Body of pancreas (tissue), 4 donors: ENCODE measurements at regions not wholly inside any gene's neighbourhood (a gene's known extent, or its start where the extent isn't known, plus 50 kb on each side); places are given as distances from the start of the nearest gene placed in this dataset.

Experiments
- ATAC-seq: fragments of 150-250 bp; one replicate; pipeline ENCODE4 v1.9.1; 2016
- DNase-seq, 4 donors: peaks; one replicate each; pipeline ENCODE4 v3.0.0-alpha.2; 2019
- H3K27ac ChIP-seq, 4 donors: fragments of 200-600 bp; sonication (generic); 1 replicate in 3 of 4; 2 replicates in 1 of 4; pipeline versions ENCODE4 v1.5.1 to v1.6.1; 2016 to 2019; ENCODE audit warnings: mild to moderate bottlenecking in 1 of 4, mixed read lengths in 1 of 4, moderate library complexity in 1 of 4
- H3K27me3 ChIP-seq, 2 donors: fragments of 200-600 bp; sonication (generic); one replicate each; pipeline ENCODE4 v1.6.0; 2016; ENCODE audit warnings: mild to moderate bottlenecking in 1 of 2
- H3K36me3 ChIP-seq, 2 donors: fragments of 200-600 bp; sonication (generic); replicated peaks in 1 of 2; 2 replicates each; pipeline ENCODE4 v1.5.1; 2016; ENCODE audit warnings: low read depth in 2 of 2; ENCODE audit not compliant: insufficient read depth in 1 of 2
- H3K4me1 ChIP-seq: fragments of 200-600 bp; sonication (generic); one replicate; pipeline ENCODE4 v1.6.0; 2016
- H3K4me3 ChIP-seq, 2 donors: fragments of 200-600 bp; sonication (generic); 1 replicate in 1 of 2; 2 replicates in 1 of 2; pipeline ENCODE4 v1.5.1; 2016 to 2019
- H3K9me3 ChIP-seq, 3 donors: fragments of 200-600 bp; sonication (generic); 1 replicate in 2 of 3; 2 replicates in 1 of 3; pipeline ENCODE4 v1.5.1; 2016
- CTCF ChIP-seq, 7 experiments: fragments of 450-650 bp in 4 of 7; fragments of 200-600 bp in 3 of 7; sonication (generic) in 3 of 7; IDR thresholded peaks; one replicate each; pipeline ENCODE4 v1.5.1; 2016 to 2019; ENCODE audit warnings: antibody characterized with exemption in 7 of 7
- POLR2A ChIP-seq, 3 donors: fragments of 450-650 bp; IDR thresholded peaks; one replicate each; pipeline ENCODE4 v1.6.1; 2016; ENCODE audit warnings: antibody characterized with exemption in 3 of 3, mild to moderate bottlenecking in 2 of 3
- WGBS, 2 donors: methylation state at CpG; one replicate each; pipeline ENCODE4 v1.1.5; 2017; 5-methylcytosine and 5-hydroxymethylcytosine counted together
- intact Hi-C: fragments of 100-400 bp; cut with DNase I; formaldehyde crosslinking; loops from one replicate; pipeline ENCODE4 v1.15.1; 2023

GRCh38 chr22:48340727-48341709 lies 1486.7 kb downstream of the BRD1 start:
- no peak for TF ChIP-seq POLR2A (IDR thresholded peaks at IDR 0.05)
- TF ChIP-seq CTCF (IDR thresholded peaks at IDR 0.05) = no peak
- Histone ChIP-seq H3K4me1 (no peaks in the 10 kb centered on the region), H3K27me3 (no peaks in the 10 kb centered on the region), H3K9me3 (no peaks in the 10 kb centered on the region), H3K27ac (no peak overlapping the region), H3K4me3 (no peak overlapping the region), H3K36me3 (no peaks in the 10 kb centered on the region)
- intact Hi-C loops = no loop called here
- no peak for ATAC-seq
- peak in 1 of 4 donors; percentile 1 for DNase-seq
- WGBS, 2 donors = 23 to 24% methylated on average over 29 of the region's 29 CpGs

GRCh38 chr22:48340191-48340590 lies 1487.5 kb downstream of the BRD1 start:
- H3K27ac ChIP-seq = no peak overlapping the region
- WGBS, 2 donors = 53 to 60% methylated on average over 5 to 10 of the region's 10 CpGs
- H3K36me3 ChIP-seq = no peaks in the 10 kb centered on the region
- DNase-seq = peak in 1 of 4 donors; percentile 1
- TF ChIP-seq POLR2A (IDR thresholded peaks at IDR 0.05) (no peak), CTCF (IDR thresholded peaks at IDR 0.05) (no peak)
- intact Hi-C loops = no loop called here
- no peak overlapping the region for H3K4me3 ChIP-seq
- H3K27me3 ChIP-seq = no peaks in the 10 kb centered on the region
- ATAC-seq = no peak
- H3K9me3 ChIP-seq = no peaks in the 10 kb centered on the region
- no peaks in the 10 kb centered on the region for H3K4me1 ChIP-seq

- TF ChIP-seq POLR2A (IDR thresholded peaks at IDR 0.05) = no peak
- TF ChIP-seq CTCF (IDR thresholded peaks at IDR 0.05) = no peak
- intact Hi-C loops = no loop called here
- 35 to 42% methylated on average over 14 to 19 of the region's 20 CpGs for WGBS, 2 donors
- Histone ChIP-seq H3K4me1 (no peaks in the 10 kb centered on the region), H3K9me3 (no peaks in the 10 kb centered on the region), H3K27ac (no peak overlapping the region), H3K27me3 (no peaks in the 10 kb centered on the region), H3K36me3 (no peaks in the 10 kb centered on the region), H3K4me3 (no peak overlapping the region)
- DNase-seq = peak in 1 of 4 donors; percentile 1
- ATAC-seq = no peak
Observed at GRCh38 chr22:48338793-48339705, 1488.6 kb downstream of the BRD1 start.

GRCh38 chr22:48337957-48338792 lies 1489.5 kb downstream of the BRD1 start:
- Histone ChIP-seq H3K4me3 (no peak overlapping the region), H3K9me3 (no peaks in the 10 kb centered on the region), H3K4me1 (no peaks in the 10 kb centered on the region), H3K27me3 (no peaks in the 10 kb centered on the region), H3K36me3 (no peaks in the 10 kb centered on the region), H3K27ac (no peak overlapping the region)
- DNase-seq (peak in 1 of 4 donors; percentile 0), ATAC-seq (no peak)
- TF ChIP-seq CTCF (IDR thresholded peaks at IDR 0.05) (no peak), POLR2A (IDR thresholded peaks at IDR 0.05) (no peak)
- 28 to 62% methylated on average over 2 to 11 of the region's 17 CpGs for WGBS, 2 donors
- intact Hi-C loops = no loop called here
